ENCODE measurements at regions not wholly inside any gene's neighbourhood (a gene's known extent, or its start where the extent isn't known, plus 50 kb on each side); places are given as distances from the start of the nearest gene placed in this dataset.

DNA sequence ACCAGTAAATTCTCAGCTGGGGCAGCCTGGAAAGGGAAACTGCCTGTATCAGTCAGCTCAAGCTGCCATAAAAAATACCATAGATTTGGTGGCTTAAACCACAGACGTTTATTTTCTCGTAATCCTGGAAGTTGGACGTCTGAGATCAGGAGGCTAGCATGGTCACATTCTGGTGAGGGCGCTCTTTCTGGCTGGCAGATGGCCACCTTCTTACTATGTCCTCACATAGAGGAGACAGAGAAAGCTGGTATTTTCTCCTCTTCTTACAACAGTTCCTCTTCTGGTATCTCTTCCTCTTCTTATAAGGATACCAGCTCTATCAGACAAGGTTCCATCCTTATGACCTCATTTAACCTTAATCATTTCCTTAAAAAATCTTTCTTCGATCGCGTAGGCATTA, 50.5 kb upstream of the RFX3 start:
- no peak overlapping the region for H3K27ac ChIP-seq
- no peak overlapping the region for H3K4me3 ChIP-seq

DNA sequence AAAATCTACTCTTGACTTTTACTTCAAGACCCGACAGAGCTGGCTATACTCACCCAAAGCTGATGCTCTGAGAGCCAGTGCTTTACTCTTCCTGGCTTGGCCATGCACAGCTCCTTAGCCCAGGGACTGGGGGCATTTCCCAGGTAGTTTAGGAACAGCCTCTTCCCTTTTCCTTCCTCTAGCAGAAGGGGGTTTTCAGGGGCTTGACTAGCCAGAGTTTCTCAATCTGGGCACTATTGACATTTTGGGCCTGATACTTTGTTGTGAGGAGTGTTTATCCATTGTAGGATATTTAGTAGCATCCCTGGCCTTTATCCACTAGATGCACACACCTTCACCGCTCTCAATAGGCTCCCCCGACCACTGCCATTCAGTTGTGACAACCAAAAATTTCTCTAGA, 50.0 kb upstream of the RFX3 start:
- no peak overlapping the region for H3K4me3 ChIP-seq
- no peak overlapping the region for H3K27ac ChIP-seq

Measured in skin epidermis (tissue), 12 donors.